Heart left ventricle (tissue), 13 donors: ENCODE measurements at regions not wholly inside any gene's neighbourhood (a gene's known extent, or its start where the extent isn't known, plus 50 kb on each side); places are given as distances from the start of the nearest gene placed in this dataset.

ENCODE experiments used
- CTCF ChIP-seq, 12 donors: fragments of 200-600 bp; sonication (generic) in 4 of 12; IDR thresholded peaks; one replicate each; pipeline versions ENCODE4 v1.5.0 to v1.8.0; 2018 to 2022; ENCODE audit warnings: antibody characterized with exemption in 12 of 12, mild to moderate bottlenecking in 5 of 12
- POLR2A ChIP-seq, 2 donors: fragments of 450-650 bp; IDR thresholded peaks; one replicate each; pipeline ENCODE4 v1.6.1; 2017; ENCODE audit warnings: antibody characterized with exemption in 2 of 2, mild to moderate bottlenecking in 2 of 2, moderate library complexity in 2 of 2
- donor health status: ischemic (EF 13 %, LVEDD 7.1; RV severe dilation, severe dysfunction).
- donor health status: DM: no; HTN: yes; CAD: no.
- donor health status: DM: no; HTN: no; CAD: no.
- donor health status: ischemic (EF 25% LVEDD 6.9; RV normal size, moderate dysfunction).
- donor health status: ischemic (EF 25% LVEDD 5.7; RV mildly dilated, moderate dysfunction).
- donor health status: ischemic (EF 35%, LVEDD 5.7; RV mildly dilated, moderate dysfunction).
- donor health status: nonischemic (EF 11% LVEDD 7.7; RV severe dilation, severe dysfunction).
- donor health status: DM: yes; HTN: yes; CAD: no.
- donor health status: PGD.
- donor health status: ischemic (EF 29% LVEDD 5.4; RV normal size, mild dysfunction).
- donor health status: nonischemic (EF 23%, LVEDD 6.1; RV moderate dilation, normal function).

GRCh38 chr10:88185830-88186229 lies 322.4 kb downstream of the PTEN start:
- no peak for TF ChIP-seq CTCF (IDR thresholded peaks at IDR 0.05)
- TF ChIP-seq POLR2A (IDR thresholded peaks at IDR 0.05): no peak
